ENCODE measurements at regions not wholly inside any gene's neighbourhood (a gene's known extent, or its start where the extent isn't known, plus 50 kb on each side); places are given as distances from the start of the nearest gene placed in this dataset.

DNA sequence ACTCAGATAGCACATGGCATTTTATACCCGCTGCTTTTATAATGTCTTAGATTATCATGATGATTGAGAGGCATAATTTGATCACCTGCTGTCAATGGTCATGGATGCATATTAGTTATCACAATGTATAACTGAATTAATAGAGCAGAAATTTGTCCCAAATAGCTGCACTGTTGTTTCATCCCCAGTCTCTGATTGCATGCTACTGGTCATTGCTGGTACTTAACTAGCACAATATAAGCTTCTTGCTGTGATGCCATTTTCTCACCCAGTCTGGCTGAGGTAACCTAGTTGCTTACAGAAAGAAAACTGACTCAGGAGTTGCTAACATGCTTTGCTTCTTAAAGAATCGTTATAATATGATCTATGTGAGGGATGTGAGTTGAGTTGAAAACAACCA is 76.8 kb upstream of the PLEKHA5 start:
- TF ChIP-seq EZH2 (IDR thresholded peaks at IDR 0.05; ENCODE audit: insufficient read depth, poor library complexity, severe bottlenecking) (no peak), EZH2phosphoT487 (IDR thresholded peaks at IDR 0.05; ENCODE audit: insufficient read depth, low read depth) (no peak)
